ENCODE measurements at regions not wholly inside any gene's neighbourhood (a gene's known extent, or its start where the extent isn't known, plus 50 kb on each side); places are given as distances from the start of the nearest gene placed in this dataset.

DNA sequence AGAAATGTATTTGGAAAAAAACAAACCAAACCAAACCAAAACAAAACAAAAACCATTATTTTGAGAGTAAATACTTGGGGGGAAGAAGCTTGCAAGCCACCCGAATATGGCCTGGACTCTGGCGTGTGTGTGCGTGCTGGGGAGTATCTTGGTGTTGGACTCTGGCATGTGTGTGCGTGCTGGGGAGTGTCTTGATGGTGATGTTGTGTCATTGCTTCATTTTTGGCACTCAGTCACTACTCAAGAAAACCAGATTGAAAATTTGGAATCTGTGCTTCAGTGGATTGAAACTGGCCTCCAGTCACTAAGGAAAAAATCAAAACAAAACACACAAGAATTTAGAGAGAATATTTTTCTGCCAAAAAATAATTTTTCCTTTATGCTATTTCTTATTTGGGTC is 76.1 kb downstream of the ARRDC3 start:
- TF ChIP-seq, protein P1, sequence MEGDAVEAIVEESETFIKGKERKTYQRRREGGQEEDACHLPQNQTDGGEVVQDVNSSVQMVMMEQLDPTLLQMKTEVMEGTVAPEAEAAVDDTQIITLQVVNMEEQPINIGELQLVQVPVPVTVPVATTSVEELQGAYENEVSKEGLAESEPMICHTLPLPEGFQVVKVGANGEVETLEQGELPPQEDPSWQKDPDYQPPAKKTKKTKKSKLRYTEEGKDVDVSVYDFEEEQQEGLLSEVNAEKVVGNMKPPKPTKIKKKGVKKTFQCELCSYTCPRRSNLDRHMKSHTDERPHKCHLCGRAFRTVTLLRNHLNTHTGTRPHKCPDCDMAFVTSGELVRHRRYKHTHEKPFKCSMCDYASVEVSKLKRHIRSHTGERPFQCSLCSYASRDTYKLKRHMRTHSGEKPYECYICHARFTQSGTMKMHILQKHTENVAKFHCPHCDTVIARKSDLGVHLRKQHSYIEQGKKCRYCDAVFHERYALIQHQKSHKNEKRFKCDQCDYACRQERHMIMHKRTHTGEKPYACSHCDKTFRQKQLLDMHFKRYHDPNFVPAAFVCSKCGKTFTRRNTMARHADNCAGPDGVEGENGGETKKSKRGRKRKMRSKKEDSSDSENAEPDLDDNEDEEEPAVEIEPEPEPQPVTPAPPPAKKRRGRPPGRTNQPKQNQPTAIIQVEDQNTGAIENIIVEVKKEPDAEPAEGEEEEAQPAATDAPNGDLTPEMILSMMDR (IDR thresholded peaks at IDR 0.05): no peak
- no peak for TF ChIP-seq EP300 (IDR thresholded peaks at IDR 0.05)
- no peak for TF ChIP-seq POLR2A (IDR thresholded peaks at IDR 0.05)

Measured in upper lobe of left lung (tissue), 4 donors.